ENCODE measurements at regions not wholly inside any gene's neighbourhood (a gene's known extent, or its start where the extent isn't known, plus 50 kb on each side); places are given as distances from the start of the nearest gene placed in this dataset.

DNA sequence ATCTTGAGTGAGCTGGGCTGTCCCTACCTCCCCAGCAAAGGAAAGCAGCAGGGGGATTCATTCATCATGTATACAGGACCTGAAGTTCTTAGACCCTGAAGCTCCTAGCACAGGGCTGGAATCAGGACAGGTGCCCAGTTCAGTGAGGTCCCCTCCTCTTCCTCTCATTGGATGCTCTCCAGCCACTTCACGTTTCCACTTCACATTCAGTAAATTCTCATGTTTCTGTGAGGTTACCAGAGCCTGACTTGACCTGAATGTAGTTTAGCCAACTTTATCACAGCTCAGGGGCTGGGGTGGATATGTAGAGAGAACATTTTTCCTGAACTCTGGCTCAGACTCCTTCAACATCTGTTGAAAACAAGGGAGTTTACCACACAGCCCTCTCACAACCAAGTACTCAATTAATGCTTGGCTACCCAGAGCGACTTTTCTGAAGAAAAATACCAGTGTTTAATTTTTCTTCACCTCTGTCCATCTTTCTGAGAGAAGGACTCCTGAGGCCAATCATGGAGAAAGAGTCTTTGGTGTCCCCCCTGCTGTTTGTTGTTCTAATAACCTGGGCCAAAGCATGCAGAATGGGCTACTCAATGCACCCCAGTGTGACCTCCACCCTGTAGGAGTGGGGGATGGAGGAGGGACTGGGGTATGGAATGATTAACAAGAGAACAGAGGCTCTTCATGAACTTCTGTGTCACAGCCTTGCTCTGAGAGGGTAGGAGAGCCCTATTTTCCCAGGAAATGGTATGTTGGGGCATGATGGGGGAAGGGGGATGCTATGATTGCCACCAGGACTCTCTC lies 108.3 kb upstream of the FGGY start:
- TF ChIP-seq, protein P1, sequence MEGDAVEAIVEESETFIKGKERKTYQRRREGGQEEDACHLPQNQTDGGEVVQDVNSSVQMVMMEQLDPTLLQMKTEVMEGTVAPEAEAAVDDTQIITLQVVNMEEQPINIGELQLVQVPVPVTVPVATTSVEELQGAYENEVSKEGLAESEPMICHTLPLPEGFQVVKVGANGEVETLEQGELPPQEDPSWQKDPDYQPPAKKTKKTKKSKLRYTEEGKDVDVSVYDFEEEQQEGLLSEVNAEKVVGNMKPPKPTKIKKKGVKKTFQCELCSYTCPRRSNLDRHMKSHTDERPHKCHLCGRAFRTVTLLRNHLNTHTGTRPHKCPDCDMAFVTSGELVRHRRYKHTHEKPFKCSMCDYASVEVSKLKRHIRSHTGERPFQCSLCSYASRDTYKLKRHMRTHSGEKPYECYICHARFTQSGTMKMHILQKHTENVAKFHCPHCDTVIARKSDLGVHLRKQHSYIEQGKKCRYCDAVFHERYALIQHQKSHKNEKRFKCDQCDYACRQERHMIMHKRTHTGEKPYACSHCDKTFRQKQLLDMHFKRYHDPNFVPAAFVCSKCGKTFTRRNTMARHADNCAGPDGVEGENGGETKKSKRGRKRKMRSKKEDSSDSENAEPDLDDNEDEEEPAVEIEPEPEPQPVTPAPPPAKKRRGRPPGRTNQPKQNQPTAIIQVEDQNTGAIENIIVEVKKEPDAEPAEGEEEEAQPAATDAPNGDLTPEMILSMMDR (IDR thresholded peaks at IDR 0.05), result no peak
- no peak for TF ChIP-seq POLR2A (IDR thresholded peaks at IDR 0.05)
- TF ChIP-seq POLR2AphosphoS5 (IDR thresholded peaks at IDR 0.05; ENCODE audit: insufficient read depth in 1 of 2, low read depth in 1 of 2), result no peak
